ENCODE measurements at regions not wholly inside any gene's neighbourhood (a gene's known extent, or its start where the extent isn't known, plus 50 kb on each side); places are given as distances from the start of the nearest gene placed in this dataset.

DNA sequence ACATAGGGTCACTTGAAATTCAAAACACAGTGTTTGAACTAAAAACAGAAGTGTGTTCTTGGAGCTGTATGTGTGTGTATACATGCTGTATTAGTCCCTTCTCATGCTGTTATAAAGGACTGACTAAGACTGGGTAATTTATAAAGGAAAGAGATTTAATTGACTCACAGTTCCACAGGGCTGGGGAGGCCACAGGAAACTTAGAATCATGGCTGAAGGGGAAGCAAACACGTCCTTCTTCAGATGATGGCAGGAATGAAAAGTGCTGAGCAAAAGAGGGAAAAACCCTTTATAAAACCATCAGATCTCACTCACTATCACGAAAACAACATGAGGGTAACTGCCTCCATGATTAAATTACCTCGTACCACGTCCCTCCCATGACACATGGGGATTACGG lies 224.1 kb downstream of the BCAT1 start:
- no peak for DNase-seq

DNA sequence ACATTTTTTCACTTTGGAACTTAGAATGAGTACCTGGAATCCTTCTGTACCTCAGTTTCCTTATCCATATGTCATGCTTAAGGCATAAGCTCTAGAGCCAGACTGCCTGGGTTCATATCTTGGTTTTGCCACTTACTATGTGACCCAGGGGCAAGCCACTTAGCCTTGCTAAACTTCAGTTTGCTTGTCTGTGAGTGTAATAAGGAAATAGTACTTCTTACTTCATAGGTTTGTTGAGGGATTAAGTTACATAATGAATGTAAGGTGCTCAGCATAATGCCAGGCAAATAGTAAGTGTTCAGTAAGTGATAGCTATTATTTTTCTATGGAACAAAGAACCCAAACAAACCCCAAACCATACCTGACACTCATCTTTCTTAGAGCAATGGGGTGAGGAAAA lies 225.1 kb downstream of the BCAT1 start:
- no peak for DNase-seq

DNA sequence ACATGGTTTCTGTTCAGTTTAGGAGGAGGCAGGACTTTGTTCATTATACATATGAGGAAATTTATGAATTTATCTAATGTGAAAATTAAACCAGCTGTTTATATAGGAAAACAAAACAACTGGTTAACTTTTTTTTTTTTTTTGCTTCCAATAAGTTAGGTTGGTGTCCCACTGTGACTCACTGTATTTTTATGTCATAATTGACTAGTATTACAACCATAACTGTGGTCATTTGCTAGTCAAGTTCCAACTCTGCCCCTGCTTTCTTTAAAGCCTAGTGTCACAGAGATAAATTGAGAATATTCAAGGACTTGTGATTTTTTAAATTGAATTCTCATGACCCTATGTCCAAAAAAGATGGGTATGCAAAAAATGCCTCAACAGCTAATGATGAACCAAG lies 227.7 kb downstream of the BCAT1 start:
- no peak for DNase-seq

DNA sequence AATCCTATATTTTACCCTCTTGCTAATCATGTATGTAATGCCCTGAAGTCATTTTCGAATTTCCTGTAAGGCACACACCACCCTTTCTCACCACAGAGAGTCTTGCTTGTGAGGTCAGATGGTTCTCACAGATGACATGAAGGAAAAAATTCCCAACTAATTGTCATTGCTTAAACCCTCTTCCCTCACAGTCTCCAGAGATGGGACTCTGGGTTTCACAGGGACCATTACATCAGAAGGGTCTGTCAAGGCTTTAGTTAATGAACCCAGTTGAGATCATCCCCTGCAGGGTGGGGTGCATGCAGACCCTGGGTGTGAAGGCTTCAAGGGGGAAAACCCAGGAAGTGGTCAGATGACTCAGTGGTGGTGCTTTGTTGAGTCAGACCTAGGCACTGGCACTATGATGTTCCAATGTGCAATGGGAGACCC lies 229.6 kb downstream of the BCAT1 start:
- DNase-seq: no peak

DNA sequence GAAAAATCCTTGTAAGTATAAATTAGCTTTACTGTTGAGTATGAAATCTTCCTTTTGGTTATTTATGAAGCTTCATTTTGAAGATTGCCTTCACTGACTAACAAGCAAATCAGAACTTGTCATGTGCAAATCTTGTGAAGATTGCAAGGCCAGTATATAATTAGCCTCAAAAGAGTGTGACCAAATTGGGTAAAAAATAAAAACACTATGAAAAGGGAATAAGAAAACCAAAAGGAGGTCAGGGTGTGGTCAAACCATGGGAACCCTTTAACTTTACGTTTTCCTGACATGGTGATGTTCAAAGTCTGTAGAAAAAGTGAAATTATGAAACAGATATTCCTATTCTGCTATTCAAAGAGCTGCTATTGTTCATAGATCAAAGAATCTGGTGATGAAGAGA lies 230.3 kb downstream of the BCAT1 start:
- no peak for DNase-seq

DNA sequence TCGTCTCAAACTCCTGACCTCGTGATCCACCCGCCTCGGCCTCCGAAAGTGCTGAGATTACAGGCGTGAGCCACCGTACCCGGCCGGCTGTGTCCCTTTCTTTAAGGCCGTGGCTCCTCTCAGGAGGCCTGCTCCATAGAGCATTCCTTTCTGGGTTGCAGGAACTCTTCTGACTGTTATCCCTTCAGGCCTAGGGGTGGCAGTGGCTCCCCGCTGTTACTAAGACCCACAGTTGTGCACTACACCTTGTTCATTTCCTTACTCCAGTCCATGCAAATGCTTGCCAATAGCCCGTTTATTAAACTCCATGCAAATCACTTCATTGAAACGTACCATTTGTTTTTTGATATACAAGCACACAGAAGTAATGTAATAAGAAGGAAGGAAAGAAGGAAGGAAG lies 234.7 kb downstream of the BCAT1 start:
- no peak for DNase-seq

DNA sequence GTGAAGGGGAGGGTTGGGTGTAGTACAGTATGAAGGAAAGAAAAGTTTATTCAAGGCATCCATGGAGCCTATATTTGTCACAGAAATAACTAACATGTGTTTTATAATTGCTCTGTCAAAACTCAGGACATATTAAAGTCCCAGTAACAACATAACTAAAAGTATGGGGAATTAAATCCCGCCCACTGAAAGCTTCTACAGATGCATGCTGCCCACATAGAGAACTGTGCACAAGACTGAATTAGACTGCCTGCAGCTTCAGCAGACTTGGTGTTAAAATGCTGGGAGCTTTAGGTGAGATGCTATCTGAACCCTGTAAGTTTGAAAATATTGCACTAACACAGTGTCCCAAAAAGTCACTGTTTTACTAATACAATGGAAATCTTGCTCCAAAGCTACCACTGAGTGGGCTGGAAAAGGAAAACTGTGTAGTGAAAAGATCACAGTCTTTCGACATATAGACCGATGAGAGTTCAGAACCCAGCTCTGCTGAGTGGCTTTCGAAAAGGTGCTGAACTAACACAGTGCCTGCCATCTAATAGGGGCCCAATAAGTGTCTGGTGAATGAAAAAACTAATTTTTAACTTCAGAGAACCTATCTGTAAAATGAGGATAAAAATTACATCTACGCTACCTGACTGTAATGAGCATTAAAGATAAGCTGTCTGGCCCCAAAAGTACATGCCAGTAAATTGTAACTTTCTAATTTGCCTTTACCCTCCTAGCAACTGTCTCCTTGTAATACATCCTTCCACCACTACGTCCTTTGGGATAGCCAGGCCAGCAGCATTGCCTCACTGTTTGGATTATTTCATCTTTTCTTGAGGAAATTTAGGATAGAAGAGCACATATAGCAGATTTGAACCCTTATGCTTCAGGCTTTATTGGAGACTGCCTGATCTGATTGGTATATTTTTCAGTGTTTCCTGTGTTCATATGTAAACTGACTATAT lies 237.6 kb downstream of the BCAT1 start:
- DNase-seq: no peak

DNA sequence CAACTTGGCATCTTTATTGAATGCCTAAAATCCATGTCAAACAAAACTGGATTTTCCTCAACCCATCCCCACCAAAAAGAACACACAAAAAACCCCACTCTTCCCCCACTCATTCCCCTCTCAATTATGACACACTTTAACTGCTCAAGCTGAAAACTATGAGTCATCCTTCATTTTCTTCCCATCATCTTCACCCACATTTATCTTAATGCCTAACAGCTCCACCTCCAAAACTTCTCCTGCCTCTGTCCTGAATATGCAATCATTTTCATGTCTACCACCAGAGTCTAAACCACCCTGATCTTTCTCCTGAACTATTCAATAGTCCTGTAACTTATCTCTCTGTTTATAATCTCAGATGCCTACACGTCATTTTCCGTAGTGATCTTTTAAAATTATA lies 239.7 kb downstream of the BCAT1 start:
- DNase-seq: no peak

DNA sequence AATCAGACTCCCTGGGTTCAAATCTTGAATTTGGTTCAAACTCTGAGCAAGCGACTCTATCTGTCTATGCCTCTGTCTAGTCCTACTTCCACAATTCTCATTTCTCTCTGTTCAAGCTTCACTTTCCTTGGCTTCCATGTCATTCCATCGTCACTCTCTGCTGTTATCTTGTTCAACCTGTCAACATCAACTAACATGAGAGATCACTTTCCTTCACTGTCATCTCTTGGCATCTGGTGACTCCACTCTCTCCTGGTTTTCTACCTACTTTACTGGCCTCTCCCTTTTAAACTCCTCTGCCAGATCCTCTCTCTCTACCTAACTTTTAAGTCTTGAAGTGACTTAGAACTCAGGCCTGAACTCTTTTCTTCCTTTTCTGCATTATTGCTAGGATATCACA lies 240.2 kb downstream of the BCAT1 start:
- DNase-seq: no peak

DNA sequence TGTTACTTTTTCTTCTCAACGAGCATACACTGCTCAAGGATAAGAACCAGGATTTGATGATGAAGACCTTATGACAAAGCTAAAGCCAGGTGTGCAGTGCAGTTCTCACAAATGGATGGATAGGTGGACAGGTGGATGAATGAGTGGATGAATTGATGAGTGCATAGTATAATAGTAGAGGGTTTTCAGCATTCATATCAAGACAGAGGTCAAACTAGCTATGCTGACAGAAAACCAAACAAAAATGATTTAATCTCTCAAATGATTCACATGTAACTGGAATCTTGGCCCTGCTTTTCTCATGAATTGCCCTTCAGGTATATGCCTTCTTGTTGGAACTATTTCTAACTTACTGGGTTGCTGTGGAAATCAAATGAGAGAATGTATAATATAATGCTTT lies 240.9 kb downstream of the BCAT1 start:
- no peak for DNase-seq

DNA sequence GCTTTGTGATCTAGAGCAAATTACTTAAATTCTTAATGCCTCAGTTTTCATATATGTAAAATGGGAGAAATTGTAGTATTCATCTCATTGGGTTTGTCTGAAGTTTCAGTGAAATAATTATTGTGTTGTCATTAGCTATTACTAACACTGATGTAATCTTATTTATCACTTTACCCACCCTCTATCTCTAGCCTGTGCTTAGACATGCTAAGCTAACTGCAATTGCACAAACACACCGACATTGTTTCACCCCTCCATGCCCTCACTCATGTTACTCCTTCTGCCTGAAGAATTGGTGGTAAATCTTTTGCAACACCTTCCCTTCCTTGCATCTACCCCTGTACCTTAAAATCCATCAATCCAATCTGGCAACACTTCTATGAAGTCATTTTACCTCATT lies 241.6 kb downstream of the BCAT1 start:
- DNase-seq: no peak

DNA sequence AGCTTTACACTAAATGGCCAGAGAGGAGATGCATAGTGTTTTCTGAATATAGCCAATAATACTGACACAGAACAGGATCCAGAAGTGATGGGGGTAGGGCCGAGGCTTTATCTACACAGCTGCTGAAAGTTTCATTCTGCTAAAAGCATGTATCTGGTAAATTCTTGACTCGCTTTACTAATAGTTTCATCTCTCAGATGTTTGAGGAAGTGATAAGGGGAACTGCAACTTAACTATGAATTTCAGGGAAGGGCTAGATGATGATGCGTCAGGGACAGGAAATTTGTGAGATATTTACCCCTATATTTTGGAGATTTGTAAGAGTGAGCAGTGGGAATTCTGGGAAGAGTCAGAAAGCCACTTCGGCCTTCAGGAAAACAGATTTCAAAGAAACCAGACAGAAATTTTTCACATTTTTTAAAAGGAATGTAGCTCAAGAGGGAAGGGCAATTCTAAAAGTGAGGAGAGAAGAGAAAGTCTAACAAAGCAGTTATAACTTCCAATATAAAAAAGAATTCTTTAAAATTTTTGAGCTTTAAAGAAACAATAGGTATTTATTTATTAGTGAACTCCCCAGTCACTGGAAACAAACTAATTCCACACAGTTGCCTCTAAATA lies 243.1 kb downstream of the BCAT1 start:
- no peak for DNase-seq

DNA sequence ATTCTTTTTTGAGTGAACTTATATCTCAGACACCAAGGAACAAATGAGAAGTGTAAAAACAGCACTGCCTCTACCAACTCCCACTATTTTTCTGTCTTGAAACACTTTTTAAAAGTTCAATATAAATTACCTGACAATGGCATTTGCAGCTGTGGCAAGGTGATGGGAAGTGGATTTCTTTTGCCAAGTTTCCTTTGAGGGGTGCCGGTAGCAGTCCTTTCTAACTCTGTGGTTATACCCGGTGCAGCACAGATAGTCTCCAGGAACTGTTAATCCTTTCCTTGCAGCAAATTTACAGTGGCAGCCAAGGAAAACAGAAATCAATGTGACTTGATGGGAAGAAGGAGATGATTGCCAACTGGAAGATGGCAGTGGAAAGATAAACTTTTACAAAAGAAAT lies 243.7 kb downstream of the BCAT1 start:
- DNase-seq: no peak

DNA sequence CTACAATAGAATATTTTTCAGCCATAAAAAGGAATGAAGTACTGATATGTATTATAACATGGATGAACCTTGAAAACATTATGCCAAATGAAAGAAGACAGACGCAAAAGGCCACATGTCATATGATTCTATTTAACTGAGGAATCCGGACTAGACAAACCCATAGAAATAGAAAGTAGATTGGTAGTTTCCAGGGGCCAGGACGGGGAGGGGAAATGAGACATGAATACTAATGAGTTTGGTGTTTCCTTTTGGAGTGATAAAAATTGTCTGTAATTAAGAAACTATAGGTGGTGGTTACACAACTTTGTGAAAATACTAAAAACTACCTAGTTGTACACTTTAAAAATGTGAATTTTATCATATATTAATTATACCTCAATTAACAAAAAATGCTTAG lies 247.6 kb downstream of the BCAT1 start:
- DNase-seq: no peak

DNA sequence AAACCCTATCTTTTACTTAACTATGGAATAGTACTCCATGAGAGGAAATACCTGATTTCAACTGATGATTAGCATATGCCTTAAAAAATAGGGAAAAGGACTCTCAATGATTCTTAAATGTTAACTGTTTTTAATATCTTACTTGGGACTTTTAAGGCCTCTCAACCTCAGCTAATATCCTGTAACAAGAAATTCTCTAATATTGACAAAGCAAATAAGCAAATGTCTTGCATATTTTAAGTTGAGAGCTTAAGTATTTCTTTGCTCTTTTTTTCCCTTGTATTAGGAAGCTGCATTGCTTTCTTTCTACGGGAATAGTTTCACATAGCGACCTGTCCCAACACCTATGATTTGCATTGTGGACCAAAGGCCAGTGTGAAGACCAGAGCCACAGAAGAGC lies 249.9 kb downstream of the BCAT1 start:
- DNase-seq: no peak

DNA sequence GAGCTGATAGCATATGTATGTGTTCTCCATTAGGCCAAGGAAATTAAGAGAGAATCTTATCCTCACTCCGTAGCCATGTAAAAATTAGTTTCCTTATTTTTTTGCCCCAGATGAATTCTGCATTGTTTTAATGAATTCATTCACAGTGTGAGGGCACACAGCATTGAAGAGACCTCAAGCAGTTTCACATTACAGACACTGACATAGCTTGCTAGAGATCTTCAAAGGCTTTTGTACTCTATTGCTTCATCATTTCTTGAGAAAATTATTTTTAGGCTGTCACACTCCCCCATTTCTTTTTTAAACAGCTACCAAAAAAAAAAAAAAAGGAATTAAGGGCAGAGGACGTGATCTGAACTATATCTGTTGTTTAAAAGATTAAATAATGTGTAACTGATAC lies 251.1 kb downstream of the BCAT1 start:
- no peak for DNase-seq

DNA sequence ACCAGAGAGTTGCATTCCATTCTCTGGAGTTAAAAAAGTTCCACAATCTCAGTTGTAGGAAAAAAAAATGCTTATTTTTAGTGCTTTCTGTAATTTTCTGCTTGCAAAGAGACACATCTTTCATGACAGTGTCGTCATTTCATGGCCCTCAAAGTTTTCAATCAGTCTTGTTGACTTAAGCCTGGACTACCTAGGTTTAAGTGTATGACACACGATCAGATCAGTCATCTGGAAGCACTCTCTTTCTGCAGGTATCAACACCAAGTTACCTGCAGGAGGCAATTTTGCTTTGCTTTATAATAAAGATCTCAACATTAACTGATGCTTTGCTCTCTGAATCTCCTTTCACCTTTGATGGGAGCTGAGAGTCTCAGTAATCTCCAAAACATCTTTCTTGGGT lies 251.6 kb downstream of the BCAT1 start:
- no peak for DNase-seq

DNA sequence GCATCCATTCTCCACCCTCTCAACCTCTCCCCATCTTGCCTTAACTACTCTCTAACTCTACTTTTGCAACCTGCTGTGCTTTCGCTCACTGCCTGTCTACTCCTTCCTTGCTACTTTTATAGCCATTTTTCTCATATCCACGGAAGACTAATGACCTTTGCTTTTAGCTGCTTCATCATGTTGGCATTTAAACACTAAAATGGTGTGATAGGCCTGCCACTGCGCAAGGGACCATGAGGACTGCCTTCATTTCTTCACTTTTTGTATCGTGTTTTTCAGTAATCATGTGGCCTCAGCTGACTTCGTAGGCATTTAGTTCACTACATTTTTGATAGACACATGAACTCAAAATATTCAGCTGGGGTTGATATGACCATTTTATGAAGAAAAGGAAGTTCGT lies 252.1 kb downstream of the BCAT1 start:
- no peak for DNase-seq

DNA sequence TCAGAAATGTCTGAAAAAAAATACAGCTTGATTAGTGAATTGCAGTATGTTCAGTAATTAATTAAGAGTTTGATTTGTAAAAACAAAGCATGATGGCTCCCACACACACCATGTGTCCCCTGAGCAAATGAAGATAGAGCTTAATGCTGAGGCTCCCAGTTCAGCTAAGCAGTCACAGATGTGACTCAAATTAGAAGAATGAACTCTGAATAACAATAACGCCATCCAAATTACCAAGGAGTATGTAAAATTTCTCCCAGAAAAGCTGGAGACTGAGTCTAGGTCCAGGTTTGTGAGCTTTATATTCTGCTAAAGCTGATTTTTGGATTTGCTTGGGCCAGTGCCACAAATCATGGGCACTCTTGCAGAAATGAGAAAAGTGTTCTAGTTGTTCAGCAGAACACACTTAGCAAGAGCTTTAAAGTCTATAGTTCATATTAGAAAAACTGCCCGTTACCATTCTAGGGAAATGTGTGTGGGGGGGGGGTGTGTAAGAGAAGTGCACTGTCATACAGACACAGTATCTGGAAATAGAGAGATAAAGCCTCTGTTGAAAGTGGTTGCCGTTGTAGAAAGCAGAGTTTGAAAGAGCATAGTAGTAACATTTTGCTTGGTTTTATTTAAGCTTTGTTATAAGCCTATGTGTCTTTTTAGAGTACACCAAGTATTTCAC lies 253.1 kb downstream of the BCAT1 start:
- no peak for DNase-seq

DNA sequence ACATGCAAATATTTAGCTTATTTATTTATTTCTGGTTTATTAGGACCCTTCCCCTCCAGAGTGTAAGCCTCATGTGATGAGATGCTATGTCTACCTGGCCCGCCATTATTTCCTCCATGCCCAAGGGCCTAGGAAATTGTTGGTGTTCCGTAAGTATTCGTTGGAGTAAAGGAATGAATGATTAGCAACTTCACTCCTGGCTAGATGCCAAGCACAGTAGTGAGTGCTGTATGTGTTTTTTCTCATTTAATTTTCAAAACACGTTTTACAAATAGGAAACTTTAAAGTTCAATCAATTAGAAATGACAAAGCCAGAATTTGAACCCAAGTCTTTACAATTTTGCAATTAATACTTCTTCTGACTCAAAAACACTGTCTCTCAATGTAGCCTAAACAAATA lies 253.8 kb downstream of the BCAT1 start:
- DNase-seq: no peak

DNA sequence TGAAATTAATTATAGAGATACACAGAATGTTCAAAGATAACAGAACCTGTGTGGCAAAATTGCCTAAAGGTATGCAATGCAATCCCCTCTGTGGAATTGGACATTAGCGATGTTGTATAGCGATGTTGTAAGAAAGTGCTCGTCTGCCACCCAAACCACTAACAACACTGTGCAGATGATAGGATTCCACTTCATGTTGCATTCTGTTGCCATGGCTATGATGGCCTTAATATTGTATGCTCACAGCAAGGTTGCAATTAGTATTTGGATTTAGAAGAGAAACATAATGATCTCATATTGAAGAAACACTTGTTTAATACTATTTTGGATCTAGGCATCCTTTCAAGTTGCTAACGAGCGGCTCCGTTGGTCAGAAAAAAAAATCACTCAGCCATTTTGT lies 260.3 kb downstream of the BCAT1 start:
- no peak for DNase-seq

DNA sequence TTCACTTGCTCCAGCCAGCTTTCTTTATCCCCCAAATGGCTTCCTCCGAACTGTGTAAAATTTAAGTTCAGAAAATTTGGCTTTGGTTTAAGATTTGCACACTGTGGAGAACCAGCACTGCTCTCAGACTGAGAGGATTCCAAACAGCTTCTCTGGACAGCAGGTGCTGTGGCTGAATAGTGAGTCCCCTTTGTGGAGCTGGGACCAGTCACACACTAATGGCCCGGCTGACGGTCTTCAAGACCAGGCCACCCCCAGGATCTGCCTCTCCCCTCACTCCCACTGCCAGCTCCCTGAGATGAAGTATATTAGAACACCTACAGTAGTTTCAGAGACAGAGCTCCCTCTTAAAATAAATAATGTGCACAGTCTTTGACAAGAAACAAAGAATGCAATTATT lies 267.3 kb downstream of the BCAT1 start:
- no peak for DNase-seq

DNA sequence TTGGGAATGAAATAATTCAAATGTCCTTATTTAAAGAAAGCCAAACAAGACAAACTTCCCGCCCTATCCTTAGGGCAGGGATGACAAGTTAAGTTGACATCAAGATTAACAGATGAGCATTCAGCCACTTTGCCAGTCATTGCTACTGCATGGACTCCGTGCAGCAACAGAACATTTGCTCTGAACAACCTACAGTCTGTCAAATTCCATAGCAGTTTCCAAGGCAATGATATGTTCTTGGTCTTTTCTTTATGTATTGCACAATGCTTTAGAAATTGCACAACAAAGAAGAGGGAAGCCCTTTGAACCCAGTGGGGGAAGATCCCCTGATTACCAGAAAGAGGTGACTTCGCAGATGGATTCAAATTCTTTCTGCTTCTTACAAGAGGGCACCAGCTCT lies 269.8 kb downstream of the BCAT1 start:
- DNase-seq: no peak
